ENCODE measurements at regions not wholly inside any gene's neighbourhood (a gene's known extent, or its start where the extent isn't known, plus 50 kb on each side); places are given as distances from the start of the nearest gene placed in this dataset.
"Not testable (repeated sequence)": the region's sequence is repeated elsewhere in the genome, so short reads cannot be mapped to it uniquely, and the experiment has no call there.

GRCh38 chr11:37259734-37260133, 661.7 kb upstream of the RAG2 start:
- TF ChIP-seq, protein P1, sequence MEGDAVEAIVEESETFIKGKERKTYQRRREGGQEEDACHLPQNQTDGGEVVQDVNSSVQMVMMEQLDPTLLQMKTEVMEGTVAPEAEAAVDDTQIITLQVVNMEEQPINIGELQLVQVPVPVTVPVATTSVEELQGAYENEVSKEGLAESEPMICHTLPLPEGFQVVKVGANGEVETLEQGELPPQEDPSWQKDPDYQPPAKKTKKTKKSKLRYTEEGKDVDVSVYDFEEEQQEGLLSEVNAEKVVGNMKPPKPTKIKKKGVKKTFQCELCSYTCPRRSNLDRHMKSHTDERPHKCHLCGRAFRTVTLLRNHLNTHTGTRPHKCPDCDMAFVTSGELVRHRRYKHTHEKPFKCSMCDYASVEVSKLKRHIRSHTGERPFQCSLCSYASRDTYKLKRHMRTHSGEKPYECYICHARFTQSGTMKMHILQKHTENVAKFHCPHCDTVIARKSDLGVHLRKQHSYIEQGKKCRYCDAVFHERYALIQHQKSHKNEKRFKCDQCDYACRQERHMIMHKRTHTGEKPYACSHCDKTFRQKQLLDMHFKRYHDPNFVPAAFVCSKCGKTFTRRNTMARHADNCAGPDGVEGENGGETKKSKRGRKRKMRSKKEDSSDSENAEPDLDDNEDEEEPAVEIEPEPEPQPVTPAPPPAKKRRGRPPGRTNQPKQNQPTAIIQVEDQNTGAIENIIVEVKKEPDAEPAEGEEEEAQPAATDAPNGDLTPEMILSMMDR (IDR thresholded peaks at IDR 0.05; ENCODE audit: unreplicated experiment): no peak
- intact Hi-C loops (cut with micrococcal nuclease; ENCODE audit: unreplicated experiment): no loop called here
- CTCF ChIA-PET: no interaction called here
- Mint-ChIP-seq H3K9me3 (ENCODE audit: low read depth, unreplicated experiment) (peaks cover 4% of the 10 kb centered on the region), H3K27me3 (ENCODE audit: unreplicated experiment) (no peaks in the 10 kb centered on the region), H3K4me1 (ENCODE audit: low read depth, unreplicated experiment) (no peaks in the 10 kb centered on the region), H3K36me3 (ENCODE audit: insufficient read depth, unreplicated experiment) (no peaks in the 10 kb centered on the region), H3K4me3 (ENCODE audit: low read depth, unreplicated experiment) (no peak overlapping the region), H3K27ac (ENCODE audit: unreplicated experiment) (no peak overlapping the region)
- DNase-seq: no peak
- no TSS peak for BruUV-seq (replicated peaks)

GRCh38 chr11:37248145-37248544, 650.1 kb upstream of the RAG2 start:
- TF ChIP-seq, protein P1 (IDR thresholded peaks at IDR 0.05; ENCODE audit: unreplicated experiment): no peak
- Mint-ChIP-seq H3K27ac (ENCODE audit: unreplicated experiment) (no peak overlapping the region), H3K4me3 (ENCODE audit: low read depth, unreplicated experiment) (no peak overlapping the region), H3K27me3 (ENCODE audit: unreplicated experiment) (no peaks in the 10 kb centered on the region), H3K9me3 (ENCODE audit: low read depth, unreplicated experiment) (no peaks in the 10 kb centered on the region), H3K4me1 (ENCODE audit: low read depth, unreplicated experiment) (no peaks in the 10 kb centered on the region), H3K36me3 (ENCODE audit: insufficient read depth, unreplicated experiment) (no peaks in the 10 kb centered on the region)
- DNase-seq: no peak
- CTCF ChIA-PET: no interaction called here
- BruUV-seq (replicated peaks): no TSS peak
- intact Hi-C loops (cut with micrococcal nuclease; ENCODE audit: unreplicated experiment): no loop called here

- H3K4me1 Mint-ChIP-seq (ENCODE audit: low read depth, unreplicated experiment); BruUV-seq (replicated peaks); H3K9me3 Mint-ChIP-seq (ENCODE audit: low read depth, unreplicated experiment); CTCF ChIA-PET; intact Hi-C loops (cut with micrococcal nuclease; ENCODE audit: unreplicated experiment); H3K4me3 Mint-ChIP-seq (ENCODE audit: low read depth, unreplicated experiment); H3K36me3 Mint-ChIP-seq (ENCODE audit: insufficient read depth, unreplicated experiment); H3K27me3 Mint-ChIP-seq (ENCODE audit: unreplicated experiment); H3K27ac Mint-ChIP-seq (ENCODE audit: unreplicated experiment); DNase-seq: not testable (repeated sequence)
These were observed 648.1 kb upstream of the RAG2 start for GRCh38 chr11:37246092-37246491.

DNA sequence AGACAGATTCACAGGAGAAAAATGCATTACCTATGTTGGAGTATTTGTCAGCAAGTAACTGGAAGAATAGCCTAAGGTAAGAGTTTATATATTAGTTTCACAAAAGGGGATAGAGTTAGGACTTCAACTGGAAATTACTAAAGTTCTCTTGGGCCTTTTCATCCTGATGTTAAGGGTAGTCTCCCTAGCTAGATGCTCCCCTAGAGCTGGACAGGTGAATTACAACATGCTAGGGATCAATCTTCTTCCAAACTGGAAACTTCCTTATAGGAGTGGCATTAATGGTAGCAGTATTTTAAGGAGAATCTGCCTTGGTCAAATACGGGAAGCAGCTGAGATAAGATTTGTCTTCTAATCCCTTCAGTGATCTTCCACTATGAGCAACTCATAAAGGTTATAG, 632.8 kb upstream of the RAG2 start:
- no TSS peak for BruUV-seq (replicated peaks)
- DNase-seq: no peak
- CTCF ChIA-PET: no interaction called here
- H3K27me3 Mint-ChIP-seq (ENCODE audit: unreplicated experiment): no peaks in the 10 kb centered on the region
- no peaks in the 10 kb centered on the region for H3K36me3 Mint-ChIP-seq (ENCODE audit: insufficient read depth, unreplicated experiment)
- H3K4me3 Mint-ChIP-seq (ENCODE audit: low read depth, unreplicated experiment): no peak overlapping the region
- peaks cover 3% of the 10 kb centered on the region for H3K9me3 Mint-ChIP-seq (ENCODE audit: low read depth, unreplicated experiment)
- no peaks in the 10 kb centered on the region for H3K4me1 Mint-ChIP-seq (ENCODE audit: low read depth, unreplicated experiment)
- TF ChIP-seq, protein P1 (IDR thresholded peaks at IDR 0.05; ENCODE audit: unreplicated experiment): no peak
- intact Hi-C loops (cut with micrococcal nuclease; ENCODE audit: unreplicated experiment): no loop called here
- H3K27ac Mint-ChIP-seq (ENCODE audit: unreplicated experiment): no peak overlapping the region

DNA sequence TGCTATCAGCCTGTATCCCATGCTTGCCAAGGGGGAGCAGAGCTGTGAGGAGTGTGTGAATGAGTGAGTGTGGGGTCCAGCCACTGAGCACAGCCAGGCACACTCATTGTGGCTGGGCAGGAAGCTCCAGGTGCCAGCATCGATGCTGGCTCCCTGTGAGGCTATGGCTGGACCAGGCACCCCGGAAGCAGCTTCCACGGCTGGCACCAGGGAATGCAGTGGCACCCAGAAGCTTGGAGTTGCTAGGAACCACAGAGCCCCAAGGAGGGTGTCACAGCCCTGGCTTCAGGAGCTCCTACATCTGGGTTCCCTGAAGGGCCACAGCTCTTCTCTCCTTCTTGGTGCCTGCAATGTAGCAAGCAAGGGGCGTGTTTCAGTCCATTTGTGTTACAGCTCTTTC, 625.9 kb upstream of the RAG2 start:
- no peak for DNase-seq
- no peaks in the 10 kb centered on the region for H3K36me3 Mint-ChIP-seq (ENCODE audit: insufficient read depth, unreplicated experiment)
- no peaks in the 10 kb centered on the region for H3K27me3 Mint-ChIP-seq (ENCODE audit: unreplicated experiment)
- intact Hi-C loops (cut with micrococcal nuclease; ENCODE audit: unreplicated experiment): no loop called here
- no peaks in the 10 kb centered on the region for H3K4me1 Mint-ChIP-seq (ENCODE audit: low read depth, unreplicated experiment)
- CTCF ChIA-PET: interaction anchor here (1.3 kb wide), 1 partner anchor 13 kb away, joined by 3 read pairs; no protein-coding TSS in a partner anchor
- no TSS peak for BruUV-seq (replicated peaks)
- TF ChIP-seq, protein P1 (IDR thresholded peaks at IDR 0.05; ENCODE audit: unreplicated experiment): no peak
- no peak overlapping the region for H3K4me3 Mint-ChIP-seq (ENCODE audit: low read depth, unreplicated experiment)
- H3K27ac Mint-ChIP-seq (ENCODE audit: unreplicated experiment): no peak overlapping the region
- H3K9me3 Mint-ChIP-seq (ENCODE audit: low read depth, unreplicated experiment): peaks cover 2% of the 10 kb centered on the region

Data from Calu3 (cell line).